ENCODE measurements at regions not wholly inside any gene's neighbourhood (a gene's known extent, or its start where the extent isn't known, plus 50 kb on each side); places are given as distances from the start of the nearest gene placed in this dataset.

- Histone ChIP-seq H3K4me3 (no peak overlapping the region), H3K27me3 (no peaks in the 10 kb centered on the region), H3K27ac (no peak overlapping the region), H3K4me1 (peaks cover 0 to 10% (median under 1%) of the 10 kb centered on the region in 4 donors), H3K9me3 (no peaks in the 10 kb centered on the region), H3K36me3 (no peaks in the 10 kb centered on the region)
- WGBS, 2 donors (ENCODE audit: low coverage in 1 of 2): 77% methylated on average over 5 of the region's 5 CpGs; no CpG with 5 or more reads in 1 of the 2 donors
- TF ChIP-seq POLR2AphosphoS5 (IDR thresholded peaks at IDR 0.05) (no peak), CTCF (IDR thresholded peaks at IDR 0.05) (no peak), POLR2A (IDR thresholded peaks at IDR 0.05) (no peak)
- DNase-seq: no peak
- in situ Hi-C loops (cut with MboI; ENCODE audit: low pct_ligation_motif_present in 1 of 4, low pct_unique_long_range_greater_than_20kb in 1 of 4, low sequenced_read_pairs in 3 of 4) (no loop called here), intact Hi-C loops (cut with DNase I; ENCODE audit: low total_unique reads) (no loop called here)
Measured at GRCh38 chr5:60527072-60527471, 172.9 kb downstream of the DEPDC1B start.

- Histone ChIP-seq H3K4me3 (no peak overlapping the region), H3K4me1 (peaks cover 0 to 14% (median 3%) of the 10 kb centered on the region in 4 donors), H3K36me3 (no peaks in the 10 kb centered on the region), H3K27ac (no peak overlapping the region), H3K9me3 (no peaks in the 10 kb centered on the region), H3K27me3 (no peaks in the 10 kb centered on the region)
- in situ Hi-C loops (cut with MboI; ENCODE audit: low pct_ligation_motif_present in 1 of 4, low pct_unique_long_range_greater_than_20kb in 1 of 4, low sequenced_read_pairs in 3 of 4): no loop called here
- WGBS, 2 donors (ENCODE audit: low coverage in 1 of 2): 77 to 78% methylated on average over 4 to 8 of the region's 8 CpGs
- intact Hi-C loops (cut with DNase I; ENCODE audit: low total_unique reads): no loop called here
- TF ChIP-seq EP300 (IDR thresholded peaks at IDR 0.05; ENCODE audit: low read depth) (no peak), POLR2A (IDR thresholded peaks at IDR 0.05) (no peak), POLR2AphosphoS5 (IDR thresholded peaks at IDR 0.05) (no peak), CTCF (IDR thresholded peaks at IDR 0.05) (no peak)
- no peak for DNase-seq
Measured at GRCh38 chr5:60526336-60526875, 173.6 kb downstream of the DEPDC1B start.

DNA sequence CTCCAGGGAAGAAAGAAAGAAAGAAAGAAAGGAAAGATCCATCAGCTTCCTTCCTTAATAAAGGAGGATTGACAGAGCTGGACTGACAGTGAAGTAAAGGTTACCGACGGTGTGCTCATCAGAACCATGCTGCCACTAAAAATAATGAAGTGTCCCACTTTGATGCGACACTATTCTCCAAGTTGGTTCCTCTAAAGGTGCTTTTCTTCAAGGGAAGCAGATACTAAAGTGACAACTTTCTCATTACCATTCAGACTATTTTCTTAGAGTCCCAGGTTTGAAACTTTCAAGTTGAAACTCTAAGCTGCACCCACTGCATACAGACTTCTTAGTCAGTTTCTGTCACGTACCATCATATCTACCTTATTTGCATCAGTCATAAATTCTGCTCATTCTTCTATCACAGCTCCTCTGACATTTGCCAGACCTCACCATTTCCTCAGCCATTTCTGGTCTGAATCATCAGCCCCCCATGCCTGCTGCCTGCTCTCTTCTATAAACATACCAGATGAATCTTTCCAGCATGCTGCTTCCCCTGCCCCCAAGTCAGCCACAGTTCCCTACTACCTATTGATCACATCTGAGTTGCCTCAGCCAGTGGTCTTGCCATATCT lies 177.6 kb downstream of the DEPDC1B start:
- H3K4me1 ChIP-seq: peaks cover 0 to 26% (median 6%) of the 10 kb centered on the region in 4 donors
- 53 to 64% methylated on average over 4 of the region's 4 CpGs for WGBS, 2 donors (ENCODE audit: low coverage in 1 of 2)
- in situ Hi-C loops (cut with MboI; ENCODE audit: low pct_ligation_motif_present in 1 of 4, low pct_unique_long_range_greater_than_20kb in 1 of 4, low sequenced_read_pairs in 3 of 4): no loop called here

More for the DNA sequence above, 177.6 kb downstream of the DEPDC1B start:
- Histone ChIP-seq H3K27ac (peak overlapping the region; percentile 15 to 75 (median 60)), H3K27me3 (no peaks in the 10 kb centered on the region), H3K36me3 (no peaks in the 10 kb centered on the region), H3K4me3 (no peak overlapping the region), H3K9me3 (no peaks in the 10 kb centered on the region)
- intact Hi-C loops (cut with DNase I; ENCODE audit: low total_unique reads): no loop called here
- TF ChIP-seq POLR2AphosphoS5 (IDR thresholded peaks at IDR 0.05) (peak in 1 of 3 donors; percentile 18), CTCF (IDR thresholded peaks at IDR 0.05) (no peak), EP300 (IDR thresholded peaks at IDR 0.05; ENCODE audit: low read depth) (no peak)
- no peak for DNase-seq

Data from transverse colon (tissue), 4 donors.